ENCODE measurements at regions not wholly inside any gene's neighbourhood (a gene's known extent, or its start where the extent isn't known, plus 50 kb on each side); places are given as distances from the start of the nearest gene placed in this dataset.
"Not testable (repeated sequence)": the region's sequence is repeated elsewhere in the genome, so short reads cannot be mapped to it uniquely, and the experiment has no call there.

- no peak for FAIRE-seq
- DNase-seq (ENCODE audit: low spot score) = no peak
Measured at GRCh38 chr4:60847614-60848013, 352.5 kb upstream of the ADGRL3 start.

GRCh38 chr4:60857130-60857753 lies 342.9 kb upstream of the ADGRL3 start:
- no peak for DNase-seq (ENCODE audit: low spot score)
- FAIRE-seq = no peak

- DNase-seq (ENCODE audit: low spot score) = no peak
- FAIRE-seq = no peak
Measured at GRCh38 chr4:60863442-60863841, 336.7 kb upstream of the ADGRL3 start.

GRCh38 chr4:60865273-60865672 lies 334.9 kb upstream of the ADGRL3 start:
- DNase-seq (ENCODE audit: low spot score) (no peak), FAIRE-seq (no peak)

GRCh38 chr4:60868232-60868960 lies 331.7 kb upstream of the ADGRL3 start:
- no peak for FAIRE-seq
- DNase-seq (ENCODE audit: low spot score) = no peak

- DNase-seq (ENCODE audit: low spot score) (no peak), FAIRE-seq (no peak)
Measured at GRCh38 chr4:60879135-60879701, 320.9 kb upstream of the ADGRL3 start.

GRCh38 chr4:60884587-60884986 lies 315.5 kb upstream of the ADGRL3 start:
- no peak for FAIRE-seq
- DNase-seq (ENCODE audit: low spot score) = no peak

- no peak for DNase-seq (ENCODE audit: low spot score)
- FAIRE-seq = no peak
Measured at GRCh38 chr4:60885011-60885410, 315.1 kb upstream of the ADGRL3 start.

- no peak for FAIRE-seq
- no peak for DNase-seq (ENCODE audit: low spot score)
Measured at GRCh38 chr4:60890743-60891142, 309.4 kb upstream of the ADGRL3 start.

GRCh38 chr4:60891947-60892346 lies 308.2 kb upstream of the ADGRL3 start:
- FAIRE-seq (no peak), DNase-seq (ENCODE audit: low spot score) (no peak)

GRCh38 chr4:60897415-60897814 lies 302.7 kb upstream of the ADGRL3 start:
- FAIRE-seq = no peak
- DNase-seq (ENCODE audit: low spot score) = no peak

- FAIRE-seq (no peak), DNase-seq (ENCODE audit: low spot score) (no peak)
Measured at GRCh38 chr4:60905162-60905561, 295.0 kb upstream of the ADGRL3 start.

GRCh38 chr4:60911127-60911526 lies 289.0 kb upstream of the ADGRL3 start:
- no peak for FAIRE-seq
- no peak for DNase-seq (ENCODE audit: low spot score)

GRCh38 chr4:60913002-60913401 lies 287.1 kb upstream of the ADGRL3 start:
- DNase-seq (ENCODE audit: low spot score) (no peak), FAIRE-seq (no peak)

GRCh38 chr4:60913671-60914070 lies 286.5 kb upstream of the ADGRL3 start:
- FAIRE-seq = no peak
- DNase-seq (ENCODE audit: low spot score) = no peak

GRCh38 chr4:60921735-60922134 lies 278.4 kb upstream of the ADGRL3 start:
- FAIRE-seq = not testable (repeated sequence)

GRCh38 chr4:60923075-60923474 lies 277.1 kb upstream of the ADGRL3 start:
- FAIRE-seq = no peak
- DNase-seq (ENCODE audit: low spot score) = no peak

More at GRCh38 chr4:60921735-60922134, 278.4 kb upstream of the ADGRL3 start:
- DNase-seq (ENCODE audit: low spot score) = not testable (repeated sequence)

- DNase-seq (ENCODE audit: low spot score) = no peak
- FAIRE-seq = no peak
Measured at GRCh38 chr4:60926624-60927023, 273.5 kb upstream of the ADGRL3 start.

GRCh38 chr4:60930866-60931265 lies 269.3 kb upstream of the ADGRL3 start:
- FAIRE-seq = no peak

GRCh38 chr4:60934566-60935295 lies 265.4 kb upstream of the ADGRL3 start:
- no peak for FAIRE-seq
- no peak for DNase-seq (ENCODE audit: low spot score)

More at GRCh38 chr4:60930866-60931265, 269.3 kb upstream of the ADGRL3 start:
- DNase-seq (ENCODE audit: low spot score) = no peak

GRCh38 chr4:60938181-60938580 lies 261.9 kb upstream of the ADGRL3 start:
- FAIRE-seq (no peak), DNase-seq (ENCODE audit: low spot score) (no peak)

GRCh38 chr4:60938621-60939020 lies 261.5 kb upstream of the ADGRL3 start:
- no peak for FAIRE-seq
- no peak for DNase-seq (ENCODE audit: low spot score)
